HG03066 (cell line): ENCODE measurements at regions not wholly inside any gene's neighbourhood (a gene's known extent, or its start where the extent isn't known, plus 50 kb on each side); places are given as distances from the start of the nearest gene placed in this dataset.

Source experiments
- ATAC-seq: cut with Tn5 transposase; IDR thresholded peaks from one replicate; pipeline ENCODE4 v1.9.1; 2021; ENCODE audit warnings: low read depth; ENCODE audit not compliant: unreplicated experiment

GRCh38 chr5:22916393-22916792 is 63.2 kb upstream of the CDH12 start:
- no peak for ATAC-seq

DNA sequence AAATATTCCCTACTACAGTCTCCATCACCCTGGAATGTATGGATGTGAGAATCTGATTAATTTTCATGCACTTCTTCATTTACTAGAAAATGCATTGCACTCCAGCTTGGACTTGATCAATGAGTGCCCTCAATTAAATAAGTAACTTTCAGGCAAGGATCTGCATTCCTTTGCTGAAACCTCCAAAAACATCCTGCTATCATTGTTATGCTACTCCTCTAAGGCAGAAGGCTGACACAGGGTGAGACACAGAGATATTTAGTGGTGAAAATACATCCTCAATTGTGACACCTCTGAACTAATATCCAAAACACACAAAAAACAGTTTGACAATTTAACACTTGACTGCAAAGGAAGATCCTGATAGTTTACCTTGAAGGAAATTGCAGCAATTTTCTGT is 57.9 kb upstream of the CDH12 start:
- ATAC-seq, result no peak

DNA sequence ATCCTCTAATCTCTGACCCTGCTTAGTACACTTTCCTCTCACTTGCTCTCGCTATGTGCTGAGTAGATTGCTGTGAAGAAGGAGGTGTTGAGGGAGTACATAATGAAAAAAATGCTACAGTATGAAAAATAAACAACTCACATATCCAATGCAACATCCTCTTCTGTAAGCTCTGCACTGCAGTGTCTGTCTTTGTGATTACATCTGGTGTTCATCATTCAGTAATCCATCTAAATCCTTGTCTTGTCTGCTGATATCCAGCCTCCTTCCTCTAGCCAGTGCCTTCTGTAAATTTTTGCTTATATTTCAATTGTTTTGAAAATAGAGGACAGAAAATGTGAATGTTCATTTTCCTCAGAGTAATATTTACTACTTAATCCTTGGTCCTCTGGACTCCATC is 57.4 kb upstream of the CDH12 start:
- ATAC-seq, result no peak

GRCh38 chr5:22908586-22908985 is 55.4 kb upstream of the CDH12 start:
- ATAC-seq, result no peak

DNA sequence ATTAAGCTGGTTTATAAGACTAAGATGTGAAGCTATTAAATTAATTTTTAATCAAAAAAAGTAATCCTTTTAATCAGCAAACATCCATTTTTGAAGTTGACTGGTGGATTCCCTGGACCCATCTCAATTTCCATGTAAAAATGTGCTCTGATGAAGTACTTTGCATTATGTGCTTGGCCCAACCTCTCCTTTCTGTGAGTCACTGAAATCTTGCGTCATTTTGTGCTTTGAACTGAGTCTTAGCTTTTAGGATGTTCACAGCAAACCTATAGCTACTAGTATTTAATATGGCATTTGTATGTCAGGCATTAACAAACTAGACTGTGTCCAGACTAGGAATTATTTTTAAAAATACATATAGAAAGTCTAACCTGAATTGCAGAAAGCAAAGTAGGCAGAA is 55.0 kb upstream of the CDH12 start:
- no peak for ATAC-seq
